ENCODE measurements at regions not wholly inside any gene's neighbourhood (a gene's known extent, or its start where the extent isn't known, plus 50 kb on each side); places are given as distances from the start of the nearest gene placed in this dataset.

DNA sequence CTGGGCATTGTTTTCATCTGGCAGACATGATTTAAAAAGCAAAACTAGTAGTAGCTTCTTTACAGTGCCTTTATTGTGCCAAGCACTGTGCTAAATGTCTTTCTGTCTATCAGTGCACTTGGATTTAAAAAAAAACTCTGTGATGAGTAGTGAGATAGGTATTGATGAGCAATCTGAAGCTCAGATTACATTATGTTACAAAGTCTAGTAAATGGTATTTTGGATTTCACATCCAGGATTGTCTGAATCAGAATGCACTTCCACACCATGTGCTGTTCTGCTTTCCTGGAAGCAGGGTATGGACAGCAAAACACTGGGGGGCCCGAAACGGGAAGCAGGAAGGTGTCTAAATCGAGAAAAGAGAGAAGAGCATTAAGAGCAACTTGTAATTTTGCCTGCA, 103.4 kb upstream of the CCN2 start:
- TF ChIP-seq, protein P1, sequence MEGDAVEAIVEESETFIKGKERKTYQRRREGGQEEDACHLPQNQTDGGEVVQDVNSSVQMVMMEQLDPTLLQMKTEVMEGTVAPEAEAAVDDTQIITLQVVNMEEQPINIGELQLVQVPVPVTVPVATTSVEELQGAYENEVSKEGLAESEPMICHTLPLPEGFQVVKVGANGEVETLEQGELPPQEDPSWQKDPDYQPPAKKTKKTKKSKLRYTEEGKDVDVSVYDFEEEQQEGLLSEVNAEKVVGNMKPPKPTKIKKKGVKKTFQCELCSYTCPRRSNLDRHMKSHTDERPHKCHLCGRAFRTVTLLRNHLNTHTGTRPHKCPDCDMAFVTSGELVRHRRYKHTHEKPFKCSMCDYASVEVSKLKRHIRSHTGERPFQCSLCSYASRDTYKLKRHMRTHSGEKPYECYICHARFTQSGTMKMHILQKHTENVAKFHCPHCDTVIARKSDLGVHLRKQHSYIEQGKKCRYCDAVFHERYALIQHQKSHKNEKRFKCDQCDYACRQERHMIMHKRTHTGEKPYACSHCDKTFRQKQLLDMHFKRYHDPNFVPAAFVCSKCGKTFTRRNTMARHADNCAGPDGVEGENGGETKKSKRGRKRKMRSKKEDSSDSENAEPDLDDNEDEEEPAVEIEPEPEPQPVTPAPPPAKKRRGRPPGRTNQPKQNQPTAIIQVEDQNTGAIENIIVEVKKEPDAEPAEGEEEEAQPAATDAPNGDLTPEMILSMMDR (optimal IDR thresholded peaks at IDR 0.05 in 1 of 3, IDR thresholded peaks at IDR 0.05 in 1 of 3, conservative IDR thresholded peaks at IDR 0.05 in 1 of 3; ENCODE audit: extremely low read depth in 1 of 3, insufficient read depth in 2 of 3, low read length in 3 of 3), result no peak
- TF ChIP-seq EZH2 (IDR thresholded peaks at IDR 0.05; ENCODE audit: low read length), result no peak

All from keratinocyte (primary cell).